Activated T-helper 2 cell treated with anti-CD3 and anti-CD28 coated beads, Interferon-gamma antibody, Interleukin-2, Interleukin-4, amounts not matched to agents 10 μg/mL and 5 μg/mL and 100 μg/mL, durations not matched to agents 14 hours and 24 hours and 36 hours (primary cell): ENCODE measurements at regions not wholly inside any gene's neighbourhood (a gene's known extent, or its start where the extent isn't known, plus 50 kb on each side); places are given as distances from the start of the nearest gene placed in this dataset.

Experiments
- DNase-seq: peaks from one replicate; pipeline ENCODE4 v3.0.0; 2021; ENCODE audit warnings: low spot score
- H3K27ac Mint-ChIP-seq: one replicate; pipeline ENCODE4 v1.8.0; 2021; ENCODE audit warnings: mixed read lengths
- H3K27me3 Mint-ChIP-seq: one replicate; pipeline ENCODE4 v1.8.0; 2021; ENCODE audit warnings: low read depth, mixed read lengths
- H3K36me3 Mint-ChIP-seq: one replicate; pipeline ENCODE4 v1.8.0; 2021; ENCODE audit warnings: low read depth, mixed read lengths
- H3K4me1 Mint-ChIP-seq: one replicate; pipeline ENCODE4 v1.8.0; 2021; ENCODE audit warnings: low read depth, mixed read lengths
- H3K4me3 Mint-ChIP-seq: one replicate; pipeline ENCODE4 v1.8.0; 2021; ENCODE audit warnings: low read depth, mild to moderate bottlenecking, moderate library complexity, mixed read lengths
- H3K9me3 Mint-ChIP-seq: one replicate; pipeline ENCODE4 v1.8.0; 2021; ENCODE audit warnings: mixed read lengths
- intact Hi-C: fragments of 100-400 bp; cut with micrococcal nuclease; formaldehyde crosslinking; loops from one replicate; pipeline ENCODE4 v1.15.1; 2023

- no peak for DNase-seq
- Mint-ChIP-seq H3K27ac (no peak overlapping the region), H3K9me3 (no peaks in the 10 kb centered on the region), H3K4me1 (no peaks in the 10 kb centered on the region), H3K36me3 (no peaks in the 10 kb centered on the region), H3K27me3 (no peaks in the 10 kb centered on the region), H3K4me3 (no peak overlapping the region)
- intact Hi-C loops: no loop called here
Observed at GRCh38 chr10:90530521-90530920, 327.3 kb downstream of the HTR7 start.

- Mint-ChIP-seq H3K4me3 (no peak overlapping the region), H3K36me3 (no peaks in the 10 kb centered on the region), H3K9me3 (no peaks in the 10 kb centered on the region), H3K27me3 (no peaks in the 10 kb centered on the region), H3K4me1 (no peaks in the 10 kb centered on the region), H3K27ac (no peak overlapping the region)
- no peak for DNase-seq
- intact Hi-C loops: no loop called here
Observed at GRCh38 chr10:90557385-90557784, 300.5 kb downstream of the HTR7 start.

GRCh38 chr10:90560331-90560730, 297.5 kb downstream of the HTR7 start:
- intact Hi-C loops: no loop called here
- H3K4me1 Mint-ChIP-seq: no peaks in the 10 kb centered on the region
- H3K27me3 Mint-ChIP-seq: no peaks in the 10 kb centered on the region
- H3K4me3 Mint-ChIP-seq: no peak overlapping the region
- H3K9me3 Mint-ChIP-seq: no peaks in the 10 kb centered on the region
- no peaks in the 10 kb centered on the region for H3K36me3 Mint-ChIP-seq
- no peak for DNase-seq
- no peak overlapping the region for H3K27ac Mint-ChIP-seq

GRCh38 chr10:90561666-90562065, 296.2 kb downstream of the HTR7 start:
- no peak overlapping the region for H3K27ac Mint-ChIP-seq
- DNase-seq: no peak
- H3K4me1 Mint-ChIP-seq: no peaks in the 10 kb centered on the region
- no peaks in the 10 kb centered on the region for H3K36me3 Mint-ChIP-seq
- H3K27me3 Mint-ChIP-seq: no peaks in the 10 kb centered on the region
- intact Hi-C loops: no loop called here
- H3K4me3 Mint-ChIP-seq: no peak overlapping the region
- H3K9me3 Mint-ChIP-seq: no peaks in the 10 kb centered on the region

DNA sequence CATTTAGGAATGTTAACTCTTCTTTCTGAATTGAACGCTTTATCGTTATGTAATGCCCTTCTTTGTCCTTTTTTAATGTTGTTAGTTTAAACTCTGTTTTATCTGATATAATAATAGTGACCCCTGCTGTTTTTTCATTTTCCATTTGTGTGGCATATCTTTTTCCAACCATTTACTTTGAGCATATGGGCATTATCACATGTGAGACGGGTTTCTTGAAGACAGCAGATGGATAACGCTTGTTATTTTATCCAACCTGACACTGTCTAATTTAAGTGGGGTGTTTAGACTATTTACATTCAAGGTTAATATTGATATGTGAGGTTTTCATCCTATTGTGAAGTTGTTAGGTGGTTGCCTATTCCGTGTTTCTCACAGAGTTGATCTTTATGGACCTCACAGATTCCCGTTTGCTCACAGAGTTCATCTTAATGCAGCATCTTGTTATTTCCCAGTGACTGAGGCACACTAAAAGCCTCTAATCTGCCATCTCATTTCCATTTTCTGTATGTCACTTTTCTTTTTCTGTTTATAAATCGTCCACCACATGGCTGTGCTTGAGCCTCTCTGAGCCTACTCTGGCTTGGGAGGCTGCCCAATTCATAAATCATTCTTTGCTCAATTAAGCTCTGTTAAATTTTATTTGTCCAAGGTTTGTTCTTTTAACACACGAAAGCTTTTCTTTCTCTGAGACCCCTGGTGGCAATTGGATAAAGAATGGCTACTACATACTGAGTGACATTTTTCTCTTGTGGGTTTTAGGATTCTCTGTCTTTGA, 286.2 kb downstream of the HTR7 start:
- H3K4me3 Mint-ChIP-seq: no peak overlapping the region
- no peaks in the 10 kb centered on the region for H3K36me3 Mint-ChIP-seq
- no peaks in the 10 kb centered on the region for H3K9me3 Mint-ChIP-seq
- no peaks in the 10 kb centered on the region for H3K4me1 Mint-ChIP-seq
- no peak overlapping the region for H3K27ac Mint-ChIP-seq
- intact Hi-C loops: no loop called here
- no peaks in the 10 kb centered on the region for H3K27me3 Mint-ChIP-seq
- no peak for DNase-seq

GRCh38 chr10:90575125-90575524, 282.7 kb downstream of the HTR7 start:
- Mint-ChIP-seq H3K27me3 (no peaks in the 10 kb centered on the region), H3K9me3 (no peaks in the 10 kb centered on the region), H3K4me1 (no peaks in the 10 kb centered on the region), H3K36me3 (no peaks in the 10 kb centered on the region), H3K27ac (no peak overlapping the region), H3K4me3 (no peak overlapping the region)
- intact Hi-C loops: no loop called here
- DNase-seq: no peak

DNA sequence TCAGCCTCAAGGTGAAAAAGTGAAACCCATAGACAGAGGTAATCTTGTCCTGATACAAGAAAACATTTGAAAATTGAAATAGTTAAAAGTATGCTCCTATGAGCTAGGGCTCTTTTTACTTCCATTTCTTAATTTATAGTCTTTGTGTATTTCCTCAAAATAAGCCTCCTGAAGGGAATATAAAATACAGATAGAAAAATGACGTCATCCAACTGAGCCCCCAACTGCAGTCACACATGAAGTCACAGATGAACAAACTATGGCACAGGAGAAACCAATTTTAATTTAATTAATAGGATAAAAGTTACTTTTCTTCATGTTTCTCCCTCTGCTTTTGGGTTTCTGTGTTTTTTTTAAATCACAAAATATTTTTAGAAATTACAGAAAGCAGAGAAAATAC, 280.3 kb downstream of the HTR7 start:
- DNase-seq: no peak
- Mint-ChIP-seq H3K4me3 (no peak overlapping the region), H3K4me1 (no peaks in the 10 kb centered on the region), H3K27me3 (no peaks in the 10 kb centered on the region), H3K36me3 (no peaks in the 10 kb centered on the region), H3K27ac (no peak overlapping the region), H3K9me3 (no peaks in the 10 kb centered on the region)
- intact Hi-C loops: no loop called here

- Mint-ChIP-seq H3K27me3 (no peaks in the 10 kb centered on the region), H3K9me3 (no peaks in the 10 kb centered on the region), H3K4me3 (no peak overlapping the region), H3K27ac (no peak overlapping the region), H3K36me3 (no peaks in the 10 kb centered on the region), H3K4me1 (no peaks in the 10 kb centered on the region)
- intact Hi-C loops: no loop called here
- no peak for DNase-seq
Observed at GRCh38 chr10:90579602-90580242, 278.1 kb downstream of the HTR7 start.

- Mint-ChIP-seq H3K9me3 (no peaks in the 10 kb centered on the region), H3K4me1 (no peaks in the 10 kb centered on the region), H3K4me3 (no peak overlapping the region), H3K27ac (no peak overlapping the region), H3K36me3 (no peaks in the 10 kb centered on the region), H3K27me3 (no peaks in the 10 kb centered on the region)
- DNase-seq: no peak
- intact Hi-C loops: no loop called here
Observed at GRCh38 chr10:90583416-90583815, 274.4 kb downstream of the HTR7 start.

- DNase-seq: no peak
- H3K27ac Mint-ChIP-seq: no peak overlapping the region
- intact Hi-C loops: no loop called here
- H3K9me3 Mint-ChIP-seq: no peaks in the 10 kb centered on the region
- no peaks in the 10 kb centered on the region for H3K36me3 Mint-ChIP-seq
- H3K4me3 Mint-ChIP-seq: no peak overlapping the region
- no peaks in the 10 kb centered on the region for H3K4me1 Mint-ChIP-seq
- H3K27me3 Mint-ChIP-seq: peaks cover 3% of the 10 kb centered on the region
Observed at GRCh38 chr10:90587081-90587491, 270.8 kb downstream of the HTR7 start.

- Mint-ChIP-seq H3K27me3 (peaks cover 3% of the 10 kb centered on the region), H3K9me3 (no peaks in the 10 kb centered on the region), H3K27ac (no peak overlapping the region), H3K4me1 (no peaks in the 10 kb centered on the region), H3K4me3 (no peak overlapping the region), H3K36me3 (no peaks in the 10 kb centered on the region)
- DNase-seq: no peak
- intact Hi-C loops: no loop called here
Observed at GRCh38 chr10:90587561-90587960, 270.3 kb downstream of the HTR7 start.

DNA sequence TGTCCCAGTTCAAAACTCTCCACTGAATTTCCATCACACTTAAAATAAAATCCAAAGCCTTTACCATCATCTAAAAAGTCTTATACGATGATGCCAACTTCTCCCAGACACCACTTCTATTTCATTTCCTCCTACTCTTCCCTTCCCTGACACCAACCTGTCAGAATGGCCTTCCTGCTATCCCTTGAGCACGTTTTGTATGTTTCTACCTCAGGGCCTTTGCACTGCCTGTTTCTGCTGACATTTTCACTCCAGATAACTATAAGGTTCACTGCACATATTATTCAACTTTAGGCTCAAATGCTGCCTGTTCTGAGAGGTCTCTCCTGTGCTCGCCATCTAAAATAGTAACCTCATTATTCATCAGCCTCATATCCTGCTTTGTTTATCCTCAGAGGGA, 269.6 kb downstream of the HTR7 start:
- peaks cover 3% of the 10 kb centered on the region for H3K27me3 Mint-ChIP-seq
- no peaks in the 10 kb centered on the region for H3K9me3 Mint-ChIP-seq
- intact Hi-C loops: no loop called here
- no peak overlapping the region for H3K4me3 Mint-ChIP-seq
- DNase-seq: no peak
- no peaks in the 10 kb centered on the region for H3K36me3 Mint-ChIP-seq
- H3K27ac Mint-ChIP-seq: no peak overlapping the region
- H3K4me1 Mint-ChIP-seq: no peaks in the 10 kb centered on the region

GRCh38 chr10:90589825-90590224, 268.0 kb downstream of the HTR7 start:
- H3K4me1 Mint-ChIP-seq: no peaks in the 10 kb centered on the region
- peaks cover 3% of the 10 kb centered on the region for H3K27me3 Mint-ChIP-seq
- no peak overlapping the region for H3K4me3 Mint-ChIP-seq
- H3K9me3 Mint-ChIP-seq: no peaks in the 10 kb centered on the region
- no peak overlapping the region for H3K27ac Mint-ChIP-seq
- intact Hi-C loops: loop anchor here (10.0 kb wide), 1 partner anchor 795 kb away; no protein-coding TSS in a partner anchor
- no peaks in the 10 kb centered on the region for H3K36me3 Mint-ChIP-seq
- DNase-seq: no peak
